Uterus (tissue), 2 donors: ENCODE measurements at regions not wholly inside any gene's neighbourhood (a gene's known extent, or its start where the extent isn't known, plus 50 kb on each side); places are given as distances from the start of the nearest gene placed in this dataset.

Source experiments
- CTCF ChIP-seq, 4 experiments: fragments of 200-600 bp in 2 of 4; fragments of 450-650 bp in 2 of 4; sonication (generic) in 2 of 4; IDR thresholded peaks; one replicate each; pipeline ENCODE4 v1.5.1; 2016 to 2019; ENCODE audit warnings: antibody characterized with exemption in 4 of 4, mild to moderate bottlenecking in 2 of 4, moderate library complexity in 1 of 4
- POLR2A ChIP-seq, 2 donors: fragments of 450-650 bp; IDR thresholded peaks; one replicate each; pipeline ENCODE4 v1.6.1; 2016; ENCODE audit warnings: antibody characterized with exemption in 2 of 2, mild to moderate bottlenecking in 1 of 2, moderate library complexity in 1 of 2

- TF ChIP-seq CTCF (IDR thresholded peaks at IDR 0.05) = no peak
- no peak for TF ChIP-seq POLR2A (IDR thresholded peaks at IDR 0.05)
These were observed 134.1 kb upstream of the ARPP21 start for GRCh38 chr3:35505181-35505580.
